AG08395 (cell line): ENCODE measurements at regions not wholly inside any gene's neighbourhood (a gene's known extent, or its start where the extent isn't known, plus 50 kb on each side); places are given as distances from the start of the nearest gene placed in this dataset.
"Not testable (repeated sequence)": the region's sequence is repeated elsewhere in the genome, so short reads cannot be mapped to it uniquely, and the experiment has no call there.

Experiments used
- DNase-seq: peaks from one replicate; pipeline ENCODE4 v3.0.0; 2012; ENCODE audit warnings: mixed read lengths, low spot score

- not testable (repeated sequence) for DNase-seq
These were observed 118.3 kb downstream of the LRRC37A3 start for GRCh38 chr17:64800987-64801386.

GRCh38 chr17:64800361-64800895, 118.8 kb downstream of the LRRC37A3 start:
- not testable (repeated sequence) for DNase-seq

- not testable (repeated sequence) for DNase-seq
These were observed 119.6 kb downstream of the LRRC37A3 start for GRCh38 chr17:64799543-64800188.

GRCh38 chr17:64798961-64799360, 120.3 kb downstream of the LRRC37A3 start:
- DNase-seq = not testable (repeated sequence)

- not testable (repeated sequence) for DNase-seq
These were observed 120.8 kb downstream of the LRRC37A3 start for GRCh38 chr17:64798489-64798790.

- not testable (repeated sequence) for DNase-seq
These were observed 121.4 kb downstream of the LRRC37A3 start for GRCh38 chr17:64797746-64798488.

- not testable (repeated sequence) for DNase-seq
These were observed 123.9 kb downstream of the LRRC37A3 start for GRCh38 chr17:64795342-64795741.

GRCh38 chr17:64794548-64795274, 124.6 kb downstream of the LRRC37A3 start:
- not testable (repeated sequence) for DNase-seq

GRCh38 chr17:64794113-64794512, 125.2 kb downstream of the LRRC37A3 start:
- not testable (repeated sequence) for DNase-seq

- DNase-seq = not testable (repeated sequence)
These were observed 126.3 kb downstream of the LRRC37A3 start for GRCh38 chr17:64792793-64793575.

GRCh38 chr17:64792276-64792675, 127.0 kb downstream of the LRRC37A3 start:
- not testable (repeated sequence) for DNase-seq

- not testable (repeated sequence) for DNase-seq
These were observed 127.6 kb downstream of the LRRC37A3 start for GRCh38 chr17:64791691-64792090.

- DNase-seq = not testable (repeated sequence)
These were observed 128.1 kb downstream of the LRRC37A3 start for GRCh38 chr17:64791226-64791625.

GRCh38 chr17:64790690-64791089, 128.6 kb upstream of the SMURF2 start:
- not testable (repeated sequence) for DNase-seq

GRCh38 chr17:64790193-64790592, 128.1 kb upstream of the SMURF2 start:
- DNase-seq = not testable (repeated sequence)

GRCh38 chr17:64789061-64789445, 126.9 kb upstream of the SMURF2 start:
- not testable (repeated sequence) for DNase-seq

GRCh38 chr17:64788286-64789060, 126.4 kb upstream of the SMURF2 start:
- no peak for DNase-seq

GRCh38 chr17:64787921-64788271, 125.8 kb upstream of the SMURF2 start:
- DNase-seq = no peak

GRCh38 chr17:64787255-64787920, 125.3 kb upstream of the SMURF2 start:
- no peak for DNase-seq

- DNase-seq = no peak
These were observed 124.2 kb upstream of the SMURF2 start for GRCh38 chr17:64786337-64786736.
